K562 (cell line): ENCODE measurements at regions not wholly inside any gene's neighbourhood (a gene's known extent, or its start where the extent isn't known, plus 50 kb on each side); places are given as distances from the start of the nearest gene placed in this dataset.
"Not testable (repeated sequence)": the region's sequence is repeated elsewhere in the genome, so short reads cannot be mapped to it uniquely, and the experiment has no call there.

Source experiments
- ATAC-seq: fragments of 200-7000 bp; cut with Tn5 transposase; 3 replicates; pipeline ENCODE4 v1.9.1; 2020; ENCODE audit warnings: moderate library complexity
- BruUV-seq: library from RNA; stranded (reverse); fragments of 400-500 nt; replicated peaks from 2 replicates; lab custom pipeline; 2021; lab: Mats Ljungman, UMichigan
- CTCF ChIA-PET: fragments of 300-600 bp; formaldehyde crosslinking; extraction: SDS; loops from one replicate; lab custom pipeline; 2021; ENCODE audit warnings: low intra/inter-chr PET ratio; lab: Yijun Ruan, JAX
- POLR2A ChIA-PET: fragments of 300-600, 350-650 bp; sonication (Branson Sonifier 250); formaldehyde crosslinking; extraction: SDS; loops from one replicate; lab custom pipeline; 2021; ENCODE audit warnings: antibody characterized with exemption, inconsistent platforms; lab: Yijun Ruan, JAX
- DNase-seq, 4 experiments: peaks; one replicate each; pipeline versions ENCODE4 v3.0.0 to v3.0.0-alpha.2; 2011 to 2018; ENCODE audit warnings: low spot score in 3 of 4, mixed read lengths in 3 of 4; ENCODE audit errors: extremely low read depth in 1 of 4
- FAIRE-seq: peaks from 2 replicates; lab custom pipeline; 2011; peaks lifted over from hg19 to GRCh38; lab: Jason Lieb, UNC
- H2AFZ ChIP-seq: 2 replicates; pipeline ENCODE4 v1.6.0; 2011; ENCODE audit warnings: low read depth, low read length, control low read depth, inconsistent platforms
- H3K27ac ChIP-seq: fragments of 200-600 bp; 3 replicates; pipeline ENCODE4 v1.8.0; 2011; ENCODE audit warnings: low read depth, mild to moderate bottlenecking, control low read depth, inconsistent platforms, low read length, moderate library complexity, mixed read lengths; ENCODE audit errors: extremely low read depth
- H3K27me3 ChIP-seq, 2 experiments: fragments of 300-600 bp in 1 of 2; 2 replicates in 1 of 2; 3 replicates in 1 of 2; pipeline versions ENCODE4 v1.6.0 to v1.8.0; 2011; ENCODE audit warnings: inconsistent platforms in 2 of 2, low read length in 2 of 2, mild to moderate bottlenecking in 1 of 2, mixed read lengths in 1 of 2, moderate library complexity in 1 of 2; ENCODE audit not compliant: control insufficient read depth in 2 of 2, insufficient read depth in 2 of 2
- H3K36me3 ChIP-seq: fragments of 300-600 bp; 3 replicates; pipeline ENCODE4 v1.8.0; 2011; ENCODE audit warnings: mild to moderate bottlenecking, low read length, inconsistent platforms; ENCODE audit not compliant: control insufficient read depth, insufficient read depth
- H3K4me1 ChIP-seq, 2 experiments: fragments of 200-600 bp in 1 of 2; replicated peaks in 1 of 2; 2 replicates in 1 of 2; 3 replicates in 1 of 2; pipeline versions ENCODE4 v1.5.1 to v1.8.0; 2011; ENCODE audit warnings: inconsistent platforms in 2 of 2, low read length in 2 of 2, mild to moderate bottlenecking in 1 of 2, mixed read lengths in 1 of 2, moderate library complexity in 1 of 2; ENCODE audit not compliant: control insufficient read depth in 2 of 2, insufficient read depth in 2 of 2
- H3K4me2 ChIP-seq: 2 replicates; pipeline ENCODE4 v1.6.1; 2011; ENCODE audit warnings: low read length, control low read depth, inconsistent platforms, mixed read lengths; ENCODE audit not compliant: insufficient read depth
- H3K4me3 ChIP-seq: fragments of 200-600 bp; sonication (generic), shearing (Covaris generic); 2 replicates; pipeline ENCODE4 v1.5.1; 2016; ENCODE audit warnings: control low read depth, inconsistent platforms
- H3K79me2 ChIP-seq: fragments of 200-600 bp; 3 replicates; pipeline ENCODE4 v1.8.0; 2011; ENCODE audit warnings: low read length, inconsistent platforms; ENCODE audit not compliant: control insufficient read depth, insufficient read depth
- H3K9ac ChIP-seq, 2 experiments: 2 replicates each; pipeline versions ENCODE4 v1.6.0 to v1.6.1; 2011; ENCODE audit warnings: low read depth in 2 of 2, low read length in 2 of 2, control low read depth in 1 of 2, inconsistent platforms in 1 of 2, mild to moderate bottlenecking in 1 of 2, mixed read lengths in 1 of 2; ENCODE audit not compliant: insufficient read depth in 1 of 2
- H3K9me1 ChIP-seq: one replicate; pipeline ENCODE4 v1.6.0; 2011; ENCODE audit warnings: inconsistent platforms, mild to moderate bottlenecking, low read length, moderate library complexity; ENCODE audit not compliant: control insufficient read depth, insufficient read depth
- H3K9me3 ChIP-seq: replicated peaks from 2 replicates; pipeline ENCODE4 v1.5.1; 2011; ENCODE audit warnings: low read depth, low read length, inconsistent platforms; ENCODE audit not compliant: control insufficient read depth, insufficient read depth
- H4K20me1 ChIP-seq: replicated peaks from 2 replicates; pipeline ENCODE4 v1.6.1; 2011; ENCODE audit warnings: low read length, inconsistent platforms, mixed read lengths; ENCODE audit not compliant: control insufficient read depth, insufficient read depth
- WGBS: fragments of 100-300 bp; shearing (Covaris generic); methylation state at CpG from one replicate; pipeline ENCODE4 v1.1.6; 2016; ENCODE audit warnings: low coverage, mixed read lengths; ENCODE audit not compliant: insufficient coverage; ENCODE audit errors: missing lambda C conversion rate; 5-methylcytosine and 5-hydroxymethylcytosine counted together
- in situ Hi-C: fragments of 300-500 bp; cut with MboI; formaldehyde crosslinking; loops from 4 replicates; pipeline ENCODE4 v1.15.0; 2018; ENCODE audit warnings: inconsistent platforms, mixed read lengths
- intact Hi-C: fragments of 100-400 bp; cut with micrococcal nuclease; formaldehyde crosslinking; loops from 2 replicates; pipeline ENCODE4 v1.14.2; 2022

- H2AFZ ChIP-seq, ATAC-seq, intact Hi-C loops, H4K20me1 ChIP-seq, H3K9me1 ChIP-seq, in situ Hi-C loops, CTCF ChIA-PET, DNase-seq, BruUV-seq, H3K4me1 ChIP-seq, H3K9me3 ChIP-seq, H3K9ac ChIP-seq, H3K4me3 ChIP-seq, H3K4me2 ChIP-seq, FAIRE-seq, POLR2A ChIA-PET, H3K27ac ChIP-seq, H3K36me3 ChIP-seq, H3K79me2 ChIP-seq: not testable (repeated sequence)
- peaks cover 0 to 11% of the 10 kb centered on the region in 2 experiments; a peak in 2 of 5 replicates for H3K27me3 ChIP-seq
- WGBS: 2% methylated on average over 4 of the region's 4 CpGs
Measured at GRCh38 chr14:89104861-89105260, 280.4 kb downstream of the TTC8 start.
